Umbilical cord (tissue), 1 donor: ENCODE measurements at regions not wholly inside any gene's neighbourhood (a gene's known extent, or its start where the extent isn't known, plus 50 kb on each side); places are given as distances from the start of the nearest gene placed in this dataset.
A peak's percentile ranks its signal among the peaks of the same experiment; 100 is the strongest.

ENCODE experiments used
- DNase-seq: peaks from one replicate; pipeline ENCODE4 v3.0.0-alpha.2; 2015; ENCODE audit warnings: low spot score

DNA sequence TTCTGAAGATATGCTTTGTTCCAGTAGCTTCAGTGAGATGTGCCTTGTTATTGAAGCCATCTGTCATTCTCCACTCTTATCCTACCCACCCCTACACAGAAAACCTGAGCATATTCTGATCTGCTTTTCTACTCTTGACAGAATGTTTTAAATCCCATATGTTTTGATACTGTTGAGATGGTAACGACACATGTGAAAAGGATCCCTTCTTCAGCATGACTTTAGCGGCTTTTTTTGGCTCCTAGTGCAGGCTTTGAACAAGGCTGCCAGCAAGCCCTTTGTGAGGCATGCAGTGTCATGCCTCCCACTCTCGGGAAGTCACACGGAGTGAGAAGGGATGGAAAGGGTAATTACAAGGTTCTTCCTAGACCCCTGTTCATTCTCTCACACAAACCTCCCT is 228.8 kb upstream of the RGS6 start:
- peak; percentile 22 for DNase-seq

DNA sequence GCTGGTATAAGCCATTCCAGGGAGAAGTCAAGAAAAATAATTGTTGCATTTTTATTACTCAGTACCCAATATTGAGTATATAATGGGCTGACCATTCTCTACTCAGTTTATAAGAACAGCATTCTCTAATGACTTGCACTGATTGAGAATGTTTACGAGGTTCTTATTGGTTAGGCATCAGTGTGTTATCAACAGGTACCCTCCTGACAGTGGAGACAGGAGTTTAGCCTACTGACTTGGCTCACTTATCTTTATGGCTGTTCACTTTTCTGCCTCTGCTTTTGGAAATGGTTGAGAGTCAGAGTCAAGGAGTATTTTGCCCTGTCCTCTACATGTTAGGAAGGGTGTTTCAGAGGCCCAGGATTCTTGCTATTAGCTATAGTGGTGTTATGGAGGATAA is 228.0 kb upstream of the RGS6 start:
- DNase-seq = no peak

DNA sequence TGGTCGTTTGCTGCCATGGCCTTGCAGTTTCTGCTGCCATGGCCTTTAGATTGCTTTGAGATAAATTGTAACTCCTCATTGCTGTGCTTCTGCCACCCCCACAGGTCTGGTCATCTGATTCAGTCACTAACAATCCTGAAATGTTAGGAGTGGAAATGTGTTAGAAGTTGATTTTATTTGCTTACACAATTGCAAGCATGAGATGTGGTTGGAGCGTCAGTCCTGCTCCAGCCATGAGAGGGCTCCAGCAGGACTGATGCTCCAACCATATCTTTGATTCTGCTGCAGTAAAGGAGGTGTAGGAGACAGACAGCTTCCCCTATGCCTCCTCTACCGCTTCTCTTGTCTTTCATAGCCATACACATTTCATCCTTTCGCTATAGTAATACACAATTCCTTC is 226.8 kb upstream of the RGS6 start:
- DNase-seq = no peak

DNA sequence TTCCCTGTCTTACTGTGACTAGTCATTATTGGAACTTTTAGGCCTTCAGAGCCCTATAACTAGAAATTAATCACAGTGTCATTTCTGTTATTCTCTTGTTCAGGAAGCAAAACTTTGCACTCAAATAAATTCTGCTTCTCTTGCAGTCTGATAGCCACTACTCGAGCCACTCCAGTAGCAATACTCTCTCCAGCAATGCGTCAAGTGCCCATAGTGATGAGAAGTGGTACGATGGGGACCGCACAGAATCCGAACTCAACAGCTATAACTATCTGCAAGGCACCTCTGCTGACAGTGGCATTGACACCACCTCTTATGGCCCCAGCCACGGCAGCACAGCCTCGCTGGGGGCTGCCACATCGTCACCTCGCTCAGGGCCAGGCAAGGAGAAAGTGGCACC is 223.2 kb upstream of the RGS6 start:
- no peak for DNase-seq

DNA sequence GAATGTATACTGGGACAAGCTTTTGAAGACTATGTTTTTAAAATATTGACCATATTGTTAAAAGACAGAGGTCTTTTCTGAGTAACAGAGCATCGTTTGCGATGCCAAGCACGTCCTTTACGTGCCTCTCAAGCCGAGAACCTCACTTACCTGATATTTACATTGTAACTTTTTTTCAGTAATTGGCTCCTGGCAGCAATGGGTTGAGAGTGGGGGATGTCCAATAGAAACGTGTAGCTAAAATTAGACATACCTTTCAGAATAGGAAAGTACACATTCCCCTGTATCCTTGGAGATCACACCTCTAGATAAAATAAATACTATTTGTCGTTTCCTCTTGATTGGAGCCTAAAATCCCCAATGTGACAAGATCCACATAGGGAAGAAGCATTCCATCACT is 222.2 kb upstream of the RGS6 start:
- no peak for DNase-seq

DNA sequence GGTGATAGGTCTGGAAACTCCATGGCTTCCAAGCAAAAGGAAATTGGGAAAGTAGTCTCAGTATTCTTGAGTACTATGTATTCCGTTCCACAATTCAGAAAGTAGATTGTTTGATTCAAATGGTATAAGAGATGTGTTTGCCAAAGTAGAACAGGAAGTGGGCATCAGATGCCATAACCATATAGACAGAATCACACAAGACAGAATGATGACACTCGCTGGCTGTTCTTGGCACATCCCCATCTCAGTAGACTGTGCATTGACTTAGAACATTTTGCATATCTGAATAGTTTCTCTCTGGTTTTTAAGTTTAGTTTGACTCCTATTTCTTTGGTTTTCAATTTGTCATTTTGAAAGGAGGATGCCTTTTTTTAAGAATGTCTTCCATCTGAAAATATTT is 221.1 kb upstream of the RGS6 start:
- DNase-seq = no peak

DNA sequence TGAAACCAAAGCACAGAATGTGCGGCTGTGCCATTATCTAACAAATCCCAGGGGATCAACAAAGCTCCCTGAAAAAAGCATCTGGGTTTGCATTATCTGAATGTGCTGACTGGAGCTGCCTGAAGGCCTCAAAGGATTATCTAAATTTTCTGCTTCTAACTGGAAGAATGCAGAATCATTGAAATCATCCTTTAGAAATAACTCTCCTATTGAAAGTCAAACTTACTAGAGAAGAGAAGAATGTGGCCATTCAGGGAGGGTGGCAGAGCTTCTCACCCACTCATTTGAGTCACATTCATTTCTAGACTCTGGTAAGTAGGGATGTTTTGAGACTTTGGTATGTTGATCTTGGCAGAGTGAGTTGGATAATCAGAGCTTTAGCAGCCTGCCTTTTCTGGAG is 220.6 kb upstream of the RGS6 start:
- peak; percentile 92 for DNase-seq

DNA sequence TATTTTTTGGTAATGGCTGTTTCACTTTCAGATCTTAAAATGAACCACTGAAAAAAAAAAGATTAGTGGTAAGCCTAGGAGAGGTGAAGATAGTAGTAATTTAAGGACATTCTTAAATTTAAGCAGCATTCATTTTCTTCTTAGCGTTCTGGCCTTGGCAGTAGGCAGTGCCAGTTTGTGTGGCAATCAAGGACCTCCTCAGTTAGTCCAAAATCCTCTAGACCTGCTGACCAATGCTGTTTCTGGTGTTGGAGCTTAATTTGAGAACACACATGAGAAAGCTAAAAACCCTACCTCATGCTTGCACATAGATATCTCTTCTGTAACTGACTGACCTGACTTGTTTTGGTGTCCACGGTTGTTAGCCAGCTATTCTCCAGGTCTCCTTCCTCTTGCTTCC is 219.8 kb upstream of the RGS6 start:
- DNase-seq = no peak

DNA sequence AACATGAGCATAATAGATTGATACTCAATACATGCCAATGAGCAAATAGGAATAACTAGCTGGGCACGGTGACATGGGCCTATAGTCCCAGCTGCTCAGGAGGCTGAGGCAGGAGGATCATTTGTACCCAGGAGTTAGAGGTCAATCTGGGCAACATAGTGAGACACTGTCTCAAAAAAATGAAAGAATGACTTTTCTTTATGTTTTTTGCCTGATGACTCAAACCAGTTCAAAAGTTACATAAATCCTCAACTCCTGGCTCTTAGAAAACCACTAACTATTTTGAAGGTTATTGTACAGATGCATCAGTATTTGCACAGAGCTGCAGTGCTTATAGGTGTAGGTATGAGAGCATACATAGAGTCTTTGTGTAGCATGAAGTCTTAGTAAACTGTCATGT is 219.2 kb upstream of the RGS6 start:
- DNase-seq = no peak

DNA sequence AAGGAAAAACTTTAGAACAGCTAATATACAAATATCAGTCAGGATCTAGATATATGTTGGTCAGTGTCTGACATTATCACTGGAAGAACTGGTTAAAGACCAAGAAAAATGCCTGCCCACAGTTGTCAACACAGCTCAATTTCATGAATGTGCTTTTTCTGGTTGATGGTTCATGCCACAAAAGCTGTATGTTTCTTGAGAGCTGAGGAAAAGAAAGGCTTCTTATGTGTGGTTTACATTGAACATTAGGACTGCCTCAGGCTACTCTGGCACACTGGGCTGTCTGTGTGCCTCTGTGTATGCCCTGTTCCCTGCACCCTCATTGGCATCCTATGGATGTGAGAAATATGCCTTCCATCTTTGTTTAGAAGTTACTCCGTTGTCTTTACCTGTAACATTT is 218.8 kb upstream of the RGS6 start:
- no peak for DNase-seq

DNA sequence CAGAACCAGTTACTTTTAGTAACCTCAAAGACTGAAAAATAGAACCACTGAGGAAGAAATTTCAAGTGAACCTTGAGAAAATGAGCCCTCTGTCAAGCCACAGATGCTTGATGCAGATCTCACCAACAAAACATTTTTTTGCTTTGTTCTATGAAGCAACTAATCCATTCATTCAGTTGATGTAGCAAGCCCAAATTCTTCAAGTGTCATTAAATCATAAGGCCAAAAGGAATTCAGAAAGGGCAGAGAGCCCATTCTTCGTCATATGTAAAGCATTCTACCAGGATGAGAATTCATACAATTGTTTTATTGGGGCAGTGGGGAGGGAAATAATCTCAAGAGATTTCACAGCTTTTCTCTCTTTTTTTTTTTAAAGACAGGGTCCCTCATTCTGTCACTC is 218.0 kb upstream of the RGS6 start:
- peak; percentile 12 for DNase-seq

DNA sequence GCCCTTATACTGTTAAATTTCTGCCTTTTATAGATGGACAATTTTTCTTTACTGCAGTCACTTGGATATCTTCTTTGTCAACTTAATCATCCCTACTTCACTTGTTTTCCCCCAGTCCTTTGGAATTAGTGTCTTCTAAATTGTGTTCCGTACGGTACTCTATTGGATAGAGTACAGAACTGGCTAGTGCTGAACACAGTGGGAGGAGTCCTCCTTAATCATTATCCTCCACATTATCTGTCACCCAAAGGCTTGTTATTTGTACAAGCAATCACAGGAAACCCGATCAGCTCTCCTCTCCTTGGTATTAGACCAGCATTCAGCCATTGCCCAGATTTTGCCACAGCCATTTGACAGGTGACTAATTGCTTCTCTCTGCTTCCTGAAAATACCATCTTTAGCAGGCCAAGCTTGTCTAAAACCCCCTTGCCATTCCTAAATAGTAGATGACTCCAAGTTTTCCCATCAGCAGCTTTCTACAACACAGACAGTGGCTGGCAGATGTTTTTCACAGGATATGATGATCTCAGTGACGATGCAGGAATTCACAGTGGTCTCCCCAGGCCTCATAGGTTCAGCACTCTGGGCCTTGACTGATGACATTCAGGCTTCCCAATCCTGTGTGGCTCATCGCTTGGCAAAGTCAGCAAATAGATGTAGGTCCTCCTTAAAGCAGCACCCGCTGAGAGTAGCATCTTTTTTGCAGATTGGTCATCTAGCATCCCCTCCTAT is 216.0 kb upstream of the RGS6 start:
- no peak for DNase-seq

DNA sequence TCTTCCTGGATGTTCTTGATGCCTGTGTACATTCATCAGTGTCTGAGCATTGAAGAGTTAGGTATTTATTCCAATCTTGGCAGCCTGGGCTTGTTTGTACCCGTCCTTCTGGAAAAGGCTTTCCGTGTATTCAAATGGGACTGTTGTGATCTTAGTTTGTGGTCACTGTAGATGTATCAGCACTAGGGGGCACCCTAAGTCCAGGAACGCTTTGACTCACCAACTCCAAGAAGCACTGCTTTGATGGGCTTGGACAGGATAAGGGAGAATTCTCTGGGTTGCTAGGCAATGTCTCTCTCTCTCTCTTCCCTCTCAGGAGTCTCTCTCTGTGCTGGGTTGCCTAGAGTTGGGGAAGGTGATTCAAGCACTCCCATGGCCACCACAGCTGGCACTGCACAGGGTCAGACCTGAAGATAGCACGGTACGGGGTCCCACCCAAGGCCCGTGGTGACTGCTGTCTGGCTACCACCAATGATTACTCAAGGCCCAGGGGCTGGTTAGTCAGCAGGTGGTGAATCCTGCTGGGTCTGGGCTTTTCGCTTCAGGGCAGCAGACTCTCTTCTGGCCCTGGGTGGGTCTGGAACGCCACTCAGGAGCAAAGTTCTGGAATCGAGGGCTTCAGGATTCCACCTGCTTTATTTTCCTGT is 211.1 kb upstream of the RGS6 start:
- peak; percentile 54 for DNase-seq

DNA sequence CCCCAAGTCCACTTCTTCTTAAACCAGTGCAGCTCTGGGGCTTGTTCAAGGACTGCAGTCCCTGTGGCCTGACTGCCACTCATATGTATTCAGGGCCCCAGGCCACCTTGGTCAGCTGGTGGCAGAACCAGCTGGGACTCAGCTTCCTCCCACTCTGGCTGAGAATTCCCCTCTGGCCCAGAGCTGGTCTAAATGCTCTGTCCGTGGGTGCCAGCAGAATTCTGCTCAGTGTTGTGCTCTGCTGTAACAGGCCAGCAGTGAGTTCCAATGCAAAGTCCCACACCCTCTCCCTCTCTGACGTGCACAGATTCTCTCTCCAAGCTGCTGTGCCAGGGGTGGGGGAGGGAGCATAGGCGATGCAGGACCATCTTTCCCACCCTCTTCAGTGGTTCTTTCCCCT is 210.4 kb upstream of the RGS6 start:
- DNase-seq = no peak

DNA sequence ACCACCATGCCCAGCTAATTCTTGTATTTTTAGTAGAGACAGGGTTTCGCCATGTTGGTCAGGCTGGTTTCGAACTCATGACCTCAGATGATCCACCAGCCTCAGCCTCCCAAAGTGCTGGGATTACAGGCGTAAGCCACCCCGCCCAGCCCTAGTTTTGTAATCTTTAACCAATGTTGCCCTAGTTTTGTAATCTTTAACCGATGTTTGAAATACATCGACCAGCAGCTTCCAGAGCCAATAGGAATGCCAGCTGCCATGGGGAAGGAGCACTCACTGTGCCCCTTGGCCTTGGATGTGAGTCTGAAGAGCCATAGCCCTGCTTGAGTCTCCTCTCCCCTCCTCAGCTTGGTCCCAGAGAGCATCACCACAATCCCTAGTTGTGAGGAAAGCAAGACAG is 209.3 kb upstream of the RGS6 start:
- DNase-seq = no peak

DNA sequence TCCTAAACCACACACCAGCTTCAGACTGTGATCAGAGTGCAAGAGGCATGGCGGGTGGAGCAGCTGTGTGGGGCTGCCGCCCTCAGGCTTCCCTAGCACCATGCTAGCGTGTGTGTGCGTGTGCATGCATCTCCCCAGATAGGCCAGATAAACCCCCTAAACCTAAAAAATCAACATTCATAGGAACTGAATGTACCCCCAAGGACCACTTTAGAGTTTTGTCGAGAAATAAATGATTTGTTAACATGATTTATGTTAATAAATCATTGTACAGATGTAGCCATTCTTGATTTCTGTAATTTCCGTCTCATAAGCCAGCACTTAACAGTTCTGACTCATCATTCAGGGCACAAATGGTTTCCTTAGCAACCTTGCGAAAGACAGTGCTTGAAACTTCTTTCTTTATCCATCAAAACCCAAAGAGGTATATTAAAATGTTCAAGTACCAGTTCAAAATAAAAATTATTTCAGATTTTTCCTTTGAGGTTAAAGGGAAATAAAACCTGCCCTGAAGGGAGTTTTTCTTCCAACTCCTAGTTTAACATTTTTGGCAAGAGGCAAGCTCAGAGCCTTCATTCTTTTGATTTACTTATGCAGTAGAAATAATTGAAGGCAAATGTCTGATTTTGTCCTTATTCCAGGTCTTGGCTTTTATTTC is 206.2 kb upstream of the RGS6 start:
- peak; percentile 44 for DNase-seq

DNA sequence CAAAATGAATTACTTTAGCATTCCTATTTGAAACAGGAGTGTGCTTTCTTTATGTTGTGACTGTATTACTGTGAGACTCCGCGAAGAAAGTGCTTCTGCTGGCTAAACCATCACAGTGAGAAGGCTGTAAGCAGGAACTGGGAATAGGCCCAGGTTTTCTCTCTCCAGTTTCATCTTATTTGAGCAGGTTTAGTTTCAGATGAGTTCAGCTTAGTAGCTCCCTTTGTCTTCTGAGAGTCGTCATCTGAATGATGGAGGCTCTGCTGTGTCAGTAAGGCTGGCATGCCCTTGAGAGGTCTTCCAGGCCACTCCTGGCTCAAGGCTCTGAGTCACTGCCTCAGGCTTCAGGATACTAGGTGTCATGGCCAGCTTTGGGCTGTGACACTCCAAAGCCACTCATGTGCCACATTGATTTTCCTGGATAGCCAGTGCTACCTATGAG is 205.6 kb upstream of the RGS6 start:
- no peak for DNase-seq

DNA sequence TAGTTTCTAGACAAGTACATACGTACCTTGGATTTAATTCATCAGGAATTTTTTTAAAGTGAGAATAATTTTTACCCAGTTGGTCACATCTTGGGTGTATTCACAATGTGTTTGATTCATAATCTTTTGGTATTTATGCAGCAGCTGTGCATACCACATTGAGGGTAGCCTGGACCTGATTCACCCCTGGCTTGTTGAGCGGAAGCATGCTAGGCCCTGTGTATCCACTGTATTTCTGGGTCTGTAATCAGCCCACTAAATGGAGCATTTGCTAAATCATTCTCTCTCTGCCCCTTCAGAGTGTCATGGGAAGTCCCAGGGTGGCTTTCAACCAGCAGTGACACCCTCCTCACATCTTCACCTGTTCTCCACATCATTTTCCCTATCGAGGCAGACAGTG is 203.8 kb upstream of the RGS6 start:
- no peak for DNase-seq

DNA sequence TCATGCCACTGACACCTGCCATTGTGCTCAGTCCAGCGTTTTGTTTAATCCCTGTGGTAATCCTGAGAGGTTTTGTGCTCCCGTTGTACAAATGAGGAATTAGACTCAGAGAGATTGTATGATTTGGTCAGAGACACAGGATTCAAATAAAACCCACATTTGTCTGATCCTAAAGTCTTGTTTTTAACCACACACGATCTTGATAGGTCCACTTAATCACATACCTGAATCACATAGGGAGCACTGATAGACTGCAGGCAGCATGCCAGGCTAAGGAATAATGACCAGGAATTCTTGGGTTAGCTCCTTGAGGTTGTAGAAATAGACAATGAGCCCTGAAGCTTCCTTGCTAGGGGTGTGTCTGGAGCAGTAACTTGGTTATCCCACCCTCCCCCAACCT is 202.6 kb upstream of the RGS6 start:
- DNase-seq = no peak

DNA sequence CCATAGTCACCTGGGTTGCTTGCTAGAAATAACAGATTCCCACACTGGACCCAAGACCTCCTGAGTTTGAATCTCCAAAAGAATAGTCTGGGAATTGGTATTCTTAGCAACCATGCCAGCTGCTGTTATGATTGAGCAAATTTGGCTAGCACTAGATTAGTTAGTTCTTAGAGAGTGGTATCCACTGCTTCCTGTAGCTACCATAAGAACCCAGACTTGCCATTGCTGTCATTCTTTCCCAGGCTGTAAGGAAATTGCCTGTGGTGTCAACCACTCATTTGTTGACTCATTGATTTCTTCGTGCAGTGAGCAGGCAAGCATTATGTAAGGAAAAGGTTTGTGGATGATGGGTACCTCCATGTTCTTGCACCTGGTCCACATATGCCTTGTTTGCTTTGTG is 201.8 kb upstream of the RGS6 start:
- no peak for DNase-seq

DNA sequence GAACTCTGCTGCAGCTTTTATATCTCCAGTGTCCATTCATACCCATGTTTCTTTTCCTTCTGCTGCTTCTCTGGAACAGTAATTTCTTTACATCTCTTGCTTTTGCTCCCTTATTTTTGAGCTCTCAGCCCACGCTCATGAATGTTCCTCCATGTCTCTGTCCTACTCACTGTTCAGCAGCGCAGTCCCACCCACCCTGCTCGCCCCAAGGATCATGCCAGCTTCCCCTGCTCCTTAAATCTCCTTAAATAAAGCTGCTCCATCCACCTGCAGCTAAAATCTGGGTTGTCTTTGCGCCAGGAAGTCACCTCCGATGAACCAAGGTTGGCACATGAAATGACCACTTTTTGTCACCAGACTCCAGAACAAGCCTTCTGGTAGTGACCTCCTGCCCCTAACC is 201.1 kb upstream of the RGS6 start:
- no peak for DNase-seq

DNA sequence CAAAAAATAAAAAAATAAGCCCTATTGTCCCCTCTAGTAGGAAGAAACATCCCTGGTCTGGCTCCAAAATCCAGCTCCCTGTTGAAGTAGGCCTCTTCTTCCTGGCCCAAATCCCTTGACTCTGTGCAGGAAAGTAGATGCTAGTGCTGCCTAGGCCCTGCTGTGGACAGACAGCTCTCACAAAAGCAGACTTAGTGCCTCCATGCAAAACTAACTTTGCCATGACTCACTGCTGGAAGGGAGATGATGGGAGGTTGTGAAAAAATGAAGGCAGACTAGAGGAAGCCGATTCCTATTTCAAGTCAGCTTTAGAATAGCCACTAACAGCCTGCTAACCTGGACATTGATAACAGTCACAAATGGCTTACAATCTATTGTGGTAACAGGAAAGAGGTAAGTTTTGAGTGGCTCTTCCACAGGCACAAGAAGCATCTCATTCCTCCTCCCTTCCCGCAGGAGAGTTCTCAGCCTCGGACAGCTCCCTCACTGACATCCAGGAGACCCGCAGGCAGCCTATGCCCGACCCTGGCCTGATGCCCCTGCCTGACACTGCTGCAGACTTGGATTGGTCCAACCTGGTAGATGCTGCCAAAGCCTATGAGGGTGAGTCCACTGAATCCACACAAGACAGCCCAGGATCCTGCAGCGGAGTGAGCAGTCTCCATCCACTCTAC is 198.9 kb upstream of the RGS6 start:
- DNase-seq = peak; percentile 79

DNA sequence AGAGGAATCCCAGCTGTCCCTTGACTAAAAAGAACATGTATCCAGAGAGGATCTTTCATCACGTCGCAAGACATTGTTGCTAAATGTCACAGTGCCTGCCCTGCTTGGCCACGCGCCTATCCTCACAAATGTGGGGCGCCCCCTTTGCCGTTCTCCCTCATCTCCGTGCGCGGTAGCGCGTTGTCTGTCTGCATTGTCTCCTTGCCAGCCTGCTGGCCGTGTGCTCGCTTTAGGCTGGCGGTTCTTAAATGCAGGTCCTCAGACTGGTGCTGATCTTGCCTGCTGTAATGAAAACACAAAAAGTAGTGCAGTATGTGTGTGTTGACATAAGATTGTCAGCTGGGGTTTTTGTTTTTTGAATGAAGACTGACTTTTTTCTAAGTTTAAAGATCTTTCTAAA is 198.2 kb upstream of the RGS6 start:
- no peak for DNase-seq
